ENCODE measurements at regions not wholly inside any gene's neighbourhood (a gene's known extent, or its start where the extent isn't known, plus 50 kb on each side); places are given as distances from the start of the nearest gene placed in this dataset.

DNA sequence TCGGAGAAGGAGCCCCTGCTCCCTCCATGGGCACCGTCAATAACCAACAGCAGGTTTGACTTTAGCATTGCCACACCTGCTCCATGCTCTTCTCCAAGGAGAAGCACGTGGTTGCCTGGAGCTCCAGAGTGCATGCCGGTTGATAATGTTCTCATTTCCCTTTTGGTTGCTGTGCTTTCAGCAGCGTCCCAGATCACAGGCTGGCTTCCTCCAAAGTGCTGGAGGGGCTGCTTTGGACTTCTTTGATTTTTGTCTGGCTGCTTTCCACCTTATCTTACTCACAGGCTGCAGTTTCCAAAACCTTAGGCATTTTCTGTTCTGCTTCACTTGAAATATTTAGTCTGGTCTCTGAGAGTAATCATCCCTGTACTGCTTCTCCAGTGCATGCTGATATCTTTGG, 123.8 kb upstream of the IRS2 start:
- peaks cover 0 to 3% of the 10 kb centered on the region in 2 donors for H3K27me3 Mint-ChIP-seq
- H3K4me3 Mint-ChIP-seq, result no peak overlapping the region
- no peak for DNase-seq (ENCODE audit: low spot score)
- no peaks in the 10 kb centered on the region for H3K4me1 Mint-ChIP-seq (ENCODE audit: low read depth in 2 of 2)
- H3K27ac Mint-ChIP-seq, result no peak overlapping the region
- no peaks in the 10 kb centered on the region for H3K9me3 Mint-ChIP-seq
- no peaks in the 10 kb centered on the region for H3K36me3 Mint-ChIP-seq
- ATAC-seq, result no peak

DNA sequence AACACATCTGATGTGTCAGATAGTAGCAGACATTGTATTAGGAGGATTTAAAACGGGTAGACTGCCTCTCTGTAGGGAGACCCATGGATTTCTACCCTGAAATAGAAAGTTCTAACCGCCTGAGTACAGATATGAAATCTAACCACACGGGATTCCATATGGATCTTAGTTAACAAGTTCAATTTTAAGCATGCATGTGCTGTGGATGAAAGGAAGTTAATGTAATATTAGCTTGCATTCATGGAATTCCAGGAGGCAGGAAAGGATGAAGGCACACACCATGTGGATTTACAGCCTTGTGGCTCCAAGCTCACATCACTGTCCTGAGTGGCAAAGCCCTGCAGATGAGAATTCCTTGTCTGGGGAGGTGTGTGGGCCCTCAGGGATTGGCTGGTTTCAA, 120.6 kb upstream of the IRS2 start:
- H3K9me3 Mint-ChIP-seq, result no peaks in the 10 kb centered on the region
- ATAC-seq, result no peak
- H3K36me3 Mint-ChIP-seq, result no peaks in the 10 kb centered on the region
- H3K4me3 Mint-ChIP-seq, result no peak overlapping the region
- no peak overlapping the region for H3K27ac Mint-ChIP-seq
- DNase-seq (ENCODE audit: low spot score), result no peak
- H3K27me3 Mint-ChIP-seq, result no peaks in the 10 kb centered on the region
- no peaks in the 10 kb centered on the region for H3K4me1 Mint-ChIP-seq (ENCODE audit: low read depth in 2 of 2)

- DNase-seq (ENCODE audit: low spot score), result no peak
- H3K27ac Mint-ChIP-seq, result no peak overlapping the region
- H3K4me3 Mint-ChIP-seq, result no peak overlapping the region
- no peak for ATAC-seq
- H3K36me3 Mint-ChIP-seq, result no peaks in the 10 kb centered on the region
- no peaks in the 10 kb centered on the region for H3K4me1 Mint-ChIP-seq (ENCODE audit: low read depth in 2 of 2)
- peaks cover 7 to 18% of the 10 kb centered on the region in 2 donors for H3K27me3 Mint-ChIP-seq
- no peaks in the 10 kb centered on the region for H3K9me3 Mint-ChIP-seq
Observed at GRCh38 chr13:109904218-109904617, 117.8 kb upstream of the IRS2 start.

DNA sequence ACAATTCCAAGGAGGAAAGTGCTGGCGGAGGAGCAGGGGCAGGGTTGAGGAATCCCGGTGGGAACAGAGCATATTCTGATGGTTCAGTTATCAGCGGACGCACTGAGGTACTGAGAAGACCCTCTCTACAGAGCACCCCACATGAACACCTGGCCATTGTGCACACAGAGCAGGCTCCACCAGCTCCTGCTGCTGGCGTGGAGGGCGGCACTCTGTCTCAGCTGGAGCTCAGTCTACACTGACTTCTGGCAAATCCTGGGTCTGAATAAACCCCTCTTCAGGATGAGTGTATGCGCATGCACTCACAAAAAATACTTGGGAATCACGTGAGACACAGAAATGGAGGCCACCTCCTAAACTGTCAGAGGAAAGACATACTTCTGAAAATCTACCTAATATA, 114.4 kb upstream of the IRS2 start:
- Mint-ChIP-seq H3K36me3 (no peaks in the 10 kb centered on the region), H3K27me3 (peaks cover 10 to 18% of the 10 kb centered on the region in 2 donors), H3K4me1 (ENCODE audit: low read depth in 2 of 2) (no peaks in the 10 kb centered on the region), H3K27ac (no peak overlapping the region), H3K4me3 (no peak overlapping the region), H3K9me3 (no peaks in the 10 kb centered on the region)
- DNase-seq (ENCODE audit: low spot score) (no peak), ATAC-seq (no peak)

DNA sequence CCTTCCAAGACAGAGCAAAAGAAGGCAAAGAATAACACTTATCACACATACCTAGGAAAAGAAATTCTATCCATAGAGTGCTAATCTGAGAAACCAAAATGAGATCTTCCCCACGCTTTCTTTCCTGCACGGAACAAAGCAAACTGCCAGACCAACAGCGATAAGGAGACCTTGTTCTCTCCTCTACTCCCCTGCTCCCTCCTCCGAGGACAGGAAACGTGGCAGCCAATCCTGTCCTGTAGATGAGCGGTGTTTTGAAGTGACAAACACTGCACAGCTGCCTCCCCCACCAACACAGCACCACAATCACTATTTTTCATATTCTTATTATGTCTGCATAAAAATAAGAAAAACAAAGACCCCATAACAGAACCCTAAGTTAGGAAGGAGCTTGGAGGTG, 113.9 kb upstream of the IRS2 start:
- no peaks in the 10 kb centered on the region for H3K4me1 Mint-ChIP-seq (ENCODE audit: low read depth in 2 of 2)
- no peak for DNase-seq (ENCODE audit: low spot score)
- no peak overlapping the region for H3K4me3 Mint-ChIP-seq
- H3K9me3 Mint-ChIP-seq, result no peaks in the 10 kb centered on the region
- peaks cover 10 to 18% of the 10 kb centered on the region in 2 donors for H3K27me3 Mint-ChIP-seq
- no peak for ATAC-seq
- no peaks in the 10 kb centered on the region for H3K36me3 Mint-ChIP-seq
- H3K27ac Mint-ChIP-seq, result no peak overlapping the region

DNA sequence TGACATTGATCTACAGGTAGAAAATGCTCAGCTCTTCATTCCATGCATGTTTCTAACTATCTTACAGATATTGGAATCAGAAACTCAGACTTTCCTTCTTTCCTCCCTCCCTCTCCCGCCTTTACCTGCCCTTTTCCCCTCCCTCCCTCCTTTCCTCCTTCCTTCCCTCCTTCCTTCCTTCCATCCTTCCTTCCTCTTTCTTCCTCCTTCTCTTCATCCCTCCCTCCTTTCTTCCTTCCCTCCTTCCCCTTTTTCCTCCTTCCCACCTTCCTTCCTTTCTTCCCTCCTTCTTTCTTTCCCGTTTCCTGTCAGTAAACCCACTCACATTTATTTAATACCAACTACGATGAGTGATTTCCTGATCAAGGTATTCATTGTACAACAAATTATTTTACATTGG, 113.4 kb upstream of the IRS2 start:
- H3K27me3 Mint-ChIP-seq, result peaks cover 10 to 18% of the 10 kb centered on the region in 2 donors
- no peak overlapping the region for H3K4me3 Mint-ChIP-seq
- H3K27ac Mint-ChIP-seq, result no peak overlapping the region
- no peaks in the 10 kb centered on the region for H3K4me1 Mint-ChIP-seq (ENCODE audit: low read depth in 2 of 2)
- no peaks in the 10 kb centered on the region for H3K9me3 Mint-ChIP-seq
- no peak for ATAC-seq
- H3K36me3 Mint-ChIP-seq, result no peaks in the 10 kb centered on the region
- no peak for DNase-seq (ENCODE audit: low spot score)

GRCh38 chr13:109899316-109899715, 112.9 kb upstream of the IRS2 start:
- Mint-ChIP-seq H3K27me3 (peaks cover 10 to 18% of the 10 kb centered on the region in 2 donors), H3K36me3 (no peaks in the 10 kb centered on the region), H3K27ac (no peak overlapping the region), H3K9me3 (no peaks in the 10 kb centered on the region), H3K4me1 (ENCODE audit: low read depth in 2 of 2) (no peaks in the 10 kb centered on the region), H3K4me3 (no peak overlapping the region)
- DNase-seq (ENCODE audit: low spot score), result no peak
- ATAC-seq, result no peak

DNA sequence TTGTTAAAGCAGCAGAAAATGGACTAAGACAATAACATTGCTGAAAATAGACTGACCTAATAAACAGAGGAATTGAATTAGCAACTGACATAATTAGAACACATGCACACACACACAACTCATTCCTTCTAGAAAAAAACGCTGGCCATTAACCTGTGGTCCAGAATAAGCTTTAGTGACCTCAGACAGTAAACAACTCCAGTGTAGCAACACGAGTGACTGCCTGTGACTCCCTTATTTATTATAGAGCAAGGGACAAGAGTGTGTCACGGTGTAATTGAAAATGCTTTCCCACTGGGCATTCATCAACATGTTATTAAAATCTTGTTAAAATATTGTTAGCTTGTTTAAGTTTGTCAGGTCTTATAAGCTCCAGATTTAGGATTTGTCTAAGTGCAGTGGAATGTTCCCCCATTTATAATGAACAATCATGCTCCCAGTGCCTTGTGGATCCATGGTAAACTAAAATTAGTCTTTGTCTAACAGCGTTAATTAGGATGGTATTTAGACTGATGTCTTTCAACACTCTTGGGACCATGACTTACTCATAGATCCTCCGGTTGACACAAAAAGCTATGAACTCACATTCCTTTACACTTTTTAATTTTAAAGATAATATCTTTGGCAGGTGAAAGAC, 111.7 kb upstream of the IRS2 start:
- Mint-ChIP-seq H3K27me3 (peaks cover 12 to 18% of the 10 kb centered on the region in 2 donors), H3K4me3 (no peak overlapping the region), H3K9me3 (no peaks in the 10 kb centered on the region), H3K4me1 (ENCODE audit: low read depth in 2 of 2) (no peaks in the 10 kb centered on the region), H3K27ac (no peak overlapping the region), H3K36me3 (no peaks in the 10 kb centered on the region)
- DNase-seq (ENCODE audit: low spot score), result no peak
- no peak for ATAC-seq

GRCh38 chr13:109892101-109892500, 105.7 kb upstream of the IRS2 start:
- Mint-ChIP-seq H3K27me3 (peaks cover 0 to 9% of the 10 kb centered on the region in 2 donors), H3K36me3 (no peaks in the 10 kb centered on the region), H3K4me1 (ENCODE audit: low read depth in 2 of 2) (no peaks in the 10 kb centered on the region), H3K27ac (no peak overlapping the region), H3K9me3 (peaks cover 3% of the 10 kb centered on the region), H3K4me3 (no peak overlapping the region)
- DNase-seq (ENCODE audit: low spot score) (no peak), ATAC-seq (no peak)

GRCh38 chr13:109885235-109885634, 98.9 kb upstream of the IRS2 start:
- H3K4me3 Mint-ChIP-seq, result no peak overlapping the region
- H3K9me3 Mint-ChIP-seq, result peaks cover 3% of the 10 kb centered on the region
- H3K27ac Mint-ChIP-seq, result no peak overlapping the region
- no peaks in the 10 kb centered on the region for H3K36me3 Mint-ChIP-seq
- H3K4me1 Mint-ChIP-seq (ENCODE audit: low read depth in 2 of 2), result no peaks in the 10 kb centered on the region
- no peak for ATAC-seq
- H3K27me3 Mint-ChIP-seq, result peaks cover 0 to 10% of the 10 kb centered on the region in 2 donors
- no peak for DNase-seq (ENCODE audit: low spot score)

DNA sequence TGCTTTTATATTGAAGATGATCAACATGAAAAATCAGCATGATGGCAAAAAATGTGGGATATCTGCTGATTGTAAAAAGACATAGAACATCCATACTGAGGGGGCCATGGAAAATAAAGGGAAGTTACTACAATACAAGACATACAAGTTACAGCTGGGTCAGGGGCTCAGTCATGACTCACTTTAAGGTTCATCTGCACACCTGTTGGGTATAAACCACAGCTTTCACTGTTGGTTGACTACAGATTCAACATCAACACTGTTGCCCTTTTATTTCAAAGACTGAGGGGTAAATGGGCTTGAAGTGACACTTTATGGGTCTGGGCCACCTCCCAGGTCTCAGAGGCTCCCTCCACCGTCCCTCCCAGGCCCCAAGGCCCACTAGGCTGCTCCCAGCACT, 98.1 kb upstream of the IRS2 start:
- H3K27me3 Mint-ChIP-seq, result peaks cover 0 to 7% of the 10 kb centered on the region in 2 donors
- no peaks in the 10 kb centered on the region for H3K4me1 Mint-ChIP-seq (ENCODE audit: low read depth in 2 of 2)
- no peak overlapping the region for H3K27ac Mint-ChIP-seq
- ATAC-seq (no peak), DNase-seq (ENCODE audit: low spot score) (no peak)
- H3K9me3 Mint-ChIP-seq, result peaks cover 3% of the 10 kb centered on the region
- no peak overlapping the region for H3K4me3 Mint-ChIP-seq
- no peaks in the 10 kb centered on the region for H3K36me3 Mint-ChIP-seq

DNA sequence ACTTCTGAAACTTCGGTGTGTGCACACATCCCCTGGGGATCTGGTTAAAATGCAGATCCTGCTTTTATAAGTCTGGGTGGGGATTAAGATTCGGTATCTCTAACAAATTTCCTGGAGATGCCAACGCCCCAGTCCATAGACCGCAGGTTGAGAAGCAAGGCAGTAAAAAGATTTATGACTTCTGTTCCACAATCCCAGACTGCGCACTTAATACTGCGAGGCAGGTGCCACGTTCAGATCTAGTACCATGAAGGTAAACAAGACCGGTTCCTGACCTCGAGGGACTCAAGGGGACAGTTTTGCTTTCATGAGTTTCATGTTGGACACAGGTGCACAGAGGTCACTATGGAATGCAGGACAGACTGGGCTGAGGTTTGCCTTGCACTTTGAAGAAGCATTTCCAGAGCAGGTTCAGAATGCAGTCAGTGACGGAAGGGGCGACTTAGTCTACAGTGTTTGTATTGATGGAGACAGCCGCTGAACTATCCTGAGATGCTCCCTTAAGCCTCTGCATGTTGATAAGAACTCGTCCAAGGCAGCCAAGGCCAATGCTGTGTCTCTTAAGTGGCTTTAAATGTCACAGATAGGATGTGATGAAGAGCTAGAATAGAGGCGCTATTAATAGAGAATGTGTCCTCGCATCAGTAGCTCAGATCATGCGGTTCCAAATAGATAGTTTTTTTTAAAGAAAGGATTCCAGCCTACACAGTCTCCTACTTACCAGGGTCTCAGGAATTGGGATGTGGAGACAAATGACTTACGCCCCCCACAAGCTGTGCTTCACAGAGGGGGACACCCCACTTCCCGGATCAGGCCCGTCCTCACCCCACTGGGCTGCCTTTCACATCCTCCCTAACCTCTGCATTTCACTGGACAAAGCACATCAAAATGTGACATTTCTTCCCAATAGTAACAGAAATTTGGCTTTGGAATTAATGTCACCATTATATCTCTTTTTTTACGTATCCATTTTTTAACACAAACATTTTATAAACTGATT, 97.1 kb upstream of the IRS2 start:
- ATAC-seq (peak in 1 of 2 donors; percentile 24), DNase-seq (ENCODE audit: low spot score) (no peak)
- Mint-ChIP-seq H3K36me3 (no peaks in the 10 kb centered on the region), H3K4me3 (no peak overlapping the region), H3K4me1 (ENCODE audit: low read depth in 2 of 2) (no peaks in the 10 kb centered on the region), H3K27me3 (peaks cover 0 to 6% of the 10 kb centered on the region in 2 donors), H3K27ac (no peak overlapping the region), H3K9me3 (peaks cover 3% of the 10 kb centered on the region)

DNA sequence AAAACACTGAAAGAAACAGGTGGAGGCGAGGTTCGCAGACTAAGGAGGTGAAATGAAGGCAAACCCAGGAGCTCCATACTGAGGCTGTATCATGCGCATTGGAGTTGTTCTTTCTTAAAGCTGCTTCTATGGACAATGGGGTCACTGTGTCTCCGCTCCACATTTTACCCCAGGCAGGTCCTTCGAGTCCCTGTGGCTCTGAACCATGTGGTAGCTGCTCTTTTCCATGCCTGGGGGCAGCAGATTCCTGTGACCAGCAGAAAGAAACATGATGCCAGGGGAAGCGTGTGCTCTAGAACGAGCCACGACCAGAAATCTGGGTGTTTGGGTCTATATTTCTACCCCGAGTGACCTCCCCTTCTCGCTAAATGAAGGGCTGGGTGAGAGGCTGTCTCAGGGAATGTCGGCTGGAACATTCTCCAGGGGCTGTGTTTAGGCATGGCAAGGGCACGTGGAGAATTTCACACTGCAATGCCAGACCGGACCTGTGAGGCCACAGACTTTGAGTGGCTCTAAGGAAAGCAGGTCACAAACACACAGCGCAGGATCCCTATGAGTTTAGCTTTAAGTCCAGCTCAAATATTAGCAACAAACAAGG, 95.7 kb upstream of the IRS2 start:
- no peak for ATAC-seq
- Mint-ChIP-seq H3K36me3 (no peaks in the 10 kb centered on the region), H3K27ac (no peak overlapping the region), H3K9me3 (no peaks in the 10 kb centered on the region), H3K4me1 (ENCODE audit: low read depth in 2 of 2) (no peaks in the 10 kb centered on the region), H3K4me3 (no peak overlapping the region), H3K27me3 (peaks cover 0 to 7% of the 10 kb centered on the region in 2 donors)
- no peak for DNase-seq (ENCODE audit: low spot score)

DNA sequence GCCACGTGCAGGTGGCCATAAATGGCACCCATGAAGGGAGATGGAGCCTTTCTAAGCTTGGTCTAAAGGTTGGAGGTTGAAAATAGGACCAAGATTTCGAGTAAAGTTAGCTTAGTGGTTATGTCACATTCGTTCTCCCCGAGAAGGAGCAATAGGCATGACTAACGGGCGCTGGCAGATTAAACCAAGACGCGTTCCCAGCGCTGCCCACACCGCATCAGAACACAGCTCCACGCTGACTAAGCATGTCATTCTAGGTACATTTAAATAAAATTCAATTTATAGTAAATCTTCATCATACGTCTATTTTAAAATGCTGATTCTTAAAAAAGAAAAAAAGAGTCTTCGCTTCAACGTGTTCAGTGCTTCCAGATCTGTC, 95.0 kb upstream of the IRS2 start:
- Mint-ChIP-seq H3K4me1 (ENCODE audit: low read depth in 2 of 2) (no peaks in the 10 kb centered on the region), H3K9me3 (no peaks in the 10 kb centered on the region), H3K27me3 (peaks cover 0 to 6% of the 10 kb centered on the region in 2 donors), H3K36me3 (no peaks in the 10 kb centered on the region), H3K27ac (no peak overlapping the region), H3K4me3 (no peak overlapping the region)
- ATAC-seq (no peak), DNase-seq (ENCODE audit: low spot score) (no peak)
